ENCODE measurements at regions not wholly inside any gene's neighbourhood (a gene's known extent, or its start where the extent isn't known, plus 50 kb on each side); places are given as distances from the start of the nearest gene placed in this dataset.

DNA sequence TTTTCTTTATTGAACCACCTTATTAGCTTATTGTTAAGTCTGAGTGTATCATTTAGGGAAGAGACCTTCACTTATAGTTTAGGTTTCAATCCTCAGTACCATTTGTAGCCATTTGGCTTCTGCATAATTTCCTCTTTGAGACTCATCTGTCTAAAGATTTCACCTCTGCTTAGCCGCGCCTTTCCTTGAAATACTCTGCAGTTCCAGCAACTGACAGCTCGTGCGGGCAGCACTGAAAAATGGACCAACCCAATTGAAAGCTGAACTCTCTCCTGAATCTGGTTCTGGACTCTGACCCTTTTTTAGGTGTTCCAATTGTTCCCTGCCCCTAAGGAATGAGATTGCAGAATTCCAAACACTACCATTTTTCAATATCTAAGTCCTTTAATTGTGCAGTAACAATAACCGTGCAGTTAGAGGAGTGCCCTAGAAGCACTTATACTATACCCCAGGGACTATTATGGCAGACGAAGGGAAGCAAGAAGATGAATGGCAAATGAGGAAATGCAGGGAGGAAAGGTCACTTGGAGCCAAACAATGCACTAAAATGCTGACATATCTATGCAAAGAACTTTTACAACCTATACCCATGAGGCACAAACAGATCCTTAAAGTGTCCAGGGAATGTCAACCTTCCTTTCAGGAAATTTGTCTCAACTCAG lies 50.1 kb upstream of the PDE4D start:
- TF ChIP-seq GATA1 (IDR thresholded peaks at IDR 0.05; ENCODE audit: low read depth, low read length) (no peak), POLR2A (IDR thresholded peaks at IDR 0.05; ENCODE audit: low read length) (no peak)

More for the DNA sequence above, 50.1 kb upstream of the PDE4D start:
- no peak for DNase-seq

Measured in erythroblast (primary cell).